ENCODE measurements at regions not wholly inside any gene's neighbourhood (a gene's known extent, or its start where the extent isn't known, plus 50 kb on each side); places are given as distances from the start of the nearest gene placed in this dataset.

GRCh38 chr5:8580298-8580697 is 711.4 kb downstream of the MTRR start:
- TF ChIP-seq CEBPB (IDR thresholded peaks at IDR 0.05) (no peak), RARB (CRISPR knock-in tag; IDR thresholded peaks at IDR 0.05) (no peak), CTCF (IDR thresholded peaks at IDR 0.05) (no peak), POLR2A (IDR thresholded peaks at IDR 0.05; ENCODE audit: low read length) (no peak), FOSB (CRISPR knock-in tag; IDR thresholded peaks at IDR 0.05) (no peak), RAD21 (conservative IDR thresholded peaks at IDR 0.05 in 1 of 2, IDR thresholded peaks at IDR 0.05 in 1 of 2) (no peak), CHD4 (IDR thresholded peaks at IDR 0.05; ENCODE audit: borderline replicate concordance) (no peak), CHD2 (IDR thresholded peaks at IDR 0.05; ENCODE audit: low read length, partially characterized antibody) (no peak), JUNB (IDR thresholded peaks at IDR 0.05) (no peak), SMC3 (IDR thresholded peaks at IDR 0.05) (no peak)
